GM12864 (cell line): ENCODE measurements at regions not wholly inside any gene's neighbourhood (a gene's known extent, or its start where the extent isn't known, plus 50 kb on each side); places are given as distances from the start of the nearest gene placed in this dataset.

Experiments used
- DNase-seq: peaks from one replicate; pipeline ENCODE4 v3.0.0-alpha.2; 2011; ENCODE audit warnings: low read depth
- H3K4me3 ChIP-seq: 2 replicates; pipeline ENCODE4 v1.5.1; 2011; ENCODE audit warnings: mild to moderate bottlenecking, low read depth, low read length, control low read depth
- CTCF ChIP-seq: IDR thresholded peaks from 2 replicates; pipeline ENCODE4 v1.5.1; 2011; ENCODE audit warnings: low read depth, mild to moderate bottlenecking, moderate library complexity, low read length, control low read depth, inconsistent platforms; ENCODE audit errors: missing control alignments

- TF ChIP-seq CTCF, result no peak
- no peak for DNase-seq
- H3K4me3 ChIP-seq, result no peak overlapping the region
These were observed 987.2 kb upstream of the CDH2 start for GRCh38 chr18:29164020-29164706.

GRCh38 chr18:29163596-29163995 is 986.7 kb upstream of the CDH2 start:
- DNase-seq, result no peak
- no peak for TF ChIP-seq CTCF
- H3K4me3 ChIP-seq, result no peak overlapping the region

- no peak for DNase-seq
- no peak for TF ChIP-seq CTCF
- H3K4me3 ChIP-seq, result no peak overlapping the region
These were observed 984.5 kb upstream of the CDH2 start for GRCh38 chr18:29161429-29161828.

- TF ChIP-seq CTCF, result no peak
- DNase-seq, result no peak
- H3K4me3 ChIP-seq, result no peak overlapping the region
These were observed 983.2 kb upstream of the CDH2 start for GRCh38 chr18:29160170-29160569.

GRCh38 chr18:29157905-29158304 is 981.0 kb upstream of the CDH2 start:
- H3K4me3 ChIP-seq, result no peak overlapping the region
- no peak for DNase-seq
- no peak for TF ChIP-seq CTCF

GRCh38 chr18:29157057-29157780 is 980.3 kb upstream of the CDH2 start:
- no peak for DNase-seq
- H3K4me3 ChIP-seq, result no peak overlapping the region
- no peak for TF ChIP-seq CTCF

- DNase-seq, result no peak
- H3K4me3 ChIP-seq, result no peak overlapping the region
- TF ChIP-seq CTCF, result no peak
These were observed 979.6 kb upstream of the CDH2 start for GRCh38 chr18:29156531-29156930.
